CD14-positive monocyte (primary cell): ENCODE measurements at regions not wholly inside any gene's neighbourhood (a gene's known extent, or its start where the extent isn't known, plus 50 kb on each side); places are given as distances from the start of the nearest gene placed in this dataset.

ENCODE experiments used
- DNase-seq, 3 donors: peaks; one replicate each; pipeline ENCODE4 v3.0.0-alpha.2; 2011 to 2022
- H2AFZ ChIP-seq: 2 replicates; pipeline ENCODE4 v1.6.0; 2012; ENCODE audit warnings: mild to moderate bottlenecking, low read depth, low read length, inconsistent platforms; ENCODE audit not compliant: insufficient read depth, poor library complexity, severe bottlenecking
- H3K27ac ChIP-seq, 2 donors: 1 replicate in 1 of 2; 2 replicates in 1 of 2; pipeline ENCODE4 v1.5.1; 2012 to 2013; ENCODE audit warnings: low read length in 2 of 2, control low read depth in 1 of 2, inconsistent platforms in 1 of 2, low read depth in 1 of 2, mild to moderate bottlenecking in 1 of 2
- H3K27me3 ChIP-seq, 2 donors: one replicate each; pipeline versions ENCODE4 v1.6.0 to v1.6.1; 2011 to 2013; ENCODE audit warnings: low read length in 2 of 2; ENCODE audit not compliant: control insufficient read depth in 2 of 2, insufficient read depth in 2 of 2
- H3K36me3 ChIP-seq, 2 donors: replicated peaks in 1 of 2; 1 replicate in 1 of 2; 2 replicates in 1 of 2; pipeline versions ENCODE4 v1.5.1 to v1.6.1; 2012 to 2013; ENCODE audit warnings: low read length in 2 of 2, control low read depth in 1 of 2, inconsistent platforms in 1 of 2, mild to moderate bottlenecking in 1 of 2; ENCODE audit not compliant: insufficient read depth in 2 of 2, control insufficient read depth in 1 of 2
- H3K4me1 ChIP-seq, 2 donors: 1 replicate in 1 of 2; 2 replicates in 1 of 2; pipeline versions ENCODE4 v1.5.1 to v1.6.1; 2012 to 2013; ENCODE audit warnings: low read length in 2 of 2, control low read depth in 1 of 2, inconsistent platforms in 1 of 2, mild to moderate bottlenecking in 1 of 2, moderate library complexity in 1 of 2; ENCODE audit not compliant: insufficient read depth in 2 of 2, control insufficient read depth in 1 of 2
- H3K4me2 ChIP-seq: replicated peaks from 2 replicates; pipeline ENCODE3; 2012; ENCODE audit warnings: low read length, moderate library complexity, mild to moderate bottlenecking; ENCODE audit not compliant: poor library complexity, severe bottlenecking; ENCODE audit errors: extremely low read depth
- H3K4me3 ChIP-seq, 3 experiments: fragments of 200-600 bp in 1 of 3; sonication (generic) in 1 of 3; replicated peaks in 1 of 3; 1 replicate in 2 of 3; 2 replicates in 1 of 3; pipeline ENCODE4 v1.5.1; 2011 to 2013; ENCODE audit warnings: low read length in 3 of 3, mild to moderate bottlenecking in 3 of 3, control low read depth in 2 of 3, low read depth in 2 of 3, inconsistent platforms in 1 of 3, moderate library complexity in 1 of 3
- H3K79me2 ChIP-seq: 2 replicates; pipeline ENCODE4 v1.6.0; 2012; ENCODE audit warnings: mild to moderate bottlenecking, control low read depth, inconsistent platforms, low read length, moderate library complexity; ENCODE audit not compliant: insufficient read depth
- H3K9ac ChIP-seq: 2 replicates; pipeline ENCODE4 v1.6.0; 2017; ENCODE audit warnings: low read length, mild to moderate bottlenecking; ENCODE audit not compliant: insufficient read depth, poor library complexity, severe bottlenecking
- H3K9me3 ChIP-seq, 2 donors: replicated peaks in 1 of 2; 1 replicate in 1 of 2; 2 replicates in 1 of 2; pipeline versions ENCODE4 v1.5.1 to v1.6.1; 2012 to 2013; ENCODE audit warnings: low read length in 2 of 2, control low read depth in 1 of 2; ENCODE audit not compliant: control insufficient read depth in 1 of 2, insufficient read depth in 1 of 2
- H4K20me1 ChIP-seq: 2 replicates; pipeline ENCODE4 v1.6.0; 2012; ENCODE audit warnings: mild to moderate bottlenecking, low read length, control low read depth, moderate library complexity; ENCODE audit not compliant: insufficient read depth
- H3K27ac Mint-ChIP-seq, 7 donors: one replicate each; pipeline ENCODE4 v1.8.0; 2020; ENCODE audit warnings: mild to moderate bottlenecking in 7 of 7, mixed read lengths in 7 of 7, moderate library complexity in 6 of 7, inconsistent platforms in 2 of 7
- H3K27me3 Mint-ChIP-seq, 3 donors: one replicate each; pipeline ENCODE4 v1.8.0; 2021 to 2022; ENCODE audit warnings: low read depth in 3 of 3, mild to moderate bottlenecking in 3 of 3, mixed read lengths in 3 of 3, moderate library complexity in 3 of 3, inconsistent platforms in 1 of 3
- H3K36me3 Mint-ChIP-seq, 2 donors: one replicate each; pipeline ENCODE4 v1.8.0; 2020; ENCODE audit warnings: mixed read lengths in 2 of 2, inconsistent platforms in 1 of 2, mild to moderate bottlenecking in 1 of 2
- H3K4me1 Mint-ChIP-seq: one replicate; pipeline ENCODE4 v1.8.0; 2020; ENCODE audit warnings: mild to moderate bottlenecking, mixed read lengths
- H3K4me3 Mint-ChIP-seq, 2 donors: one replicate each; pipeline ENCODE4 v1.8.0; 2020; ENCODE audit warnings: mild to moderate bottlenecking in 2 of 2, mixed read lengths in 2 of 2, moderate library complexity in 1 of 2
- H3K9me3 Mint-ChIP-seq, 7 donors: one replicate each; pipeline ENCODE4 v1.8.0; 2020 to 2022; ENCODE audit warnings: mixed read lengths in 7 of 7, mild to moderate bottlenecking in 6 of 7, moderate library complexity in 6 of 7, inconsistent platforms in 2 of 7
- CTCF ChIP-seq: fragments of 200-600 bp; IDR thresholded peaks from one replicate; pipeline ENCODE4 v1.8.0; 2022; ENCODE audit warnings: antibody characterized with exemption, mild to moderate bottlenecking
- WGBS: methylation state at CpG from one replicate; pipeline ENCODE4 v1.1.5; 2013; ENCODE audit warnings: missing lambda C conversion rate; ENCODE audit not compliant: insufficient coverage; 5-methylcytosine and 5-hydroxymethylcytosine counted together
- intact Hi-C, 2 donors: fragments of 100-400 bp; cut with micrococcal nuclease; formaldehyde crosslinking; loops; one replicate each; pipeline versions ENCODE4 v1.15.0 to v1.15.1; 2023

GRCh38 chr6:104251651-104252050 lies 608.1 kb downstream of the HACE1 start:
- Histone ChIP-seq H3K9ac (no peak overlapping the region), H3K27me3 (no peaks in the 10 kb centered on the region), H4K20me1 (no peaks in the 10 kb centered on the region), H3K4me2 (no peak overlapping the region), H3K4me3 (no peak overlapping the region), H2AFZ (no peak overlapping the region), H3K9me3 (no peaks in the 10 kb centered on the region), H3K4me1 (no peaks in the 10 kb centered on the region), H3K36me3 (no peaks in the 10 kb centered on the region), H3K79me2 (no peaks in the 10 kb centered on the region), H3K27ac (no peak overlapping the region)
- TF ChIP-seq CTCF: no peak
- Mint-ChIP-seq H3K9me3 (peaks cover 0 to 7% (median 2%) of the 10 kb centered on the region in 7 donors), H3K4me1 (no peaks in the 10 kb centered on the region), H3K36me3 (no peaks in the 10 kb centered on the region), H3K27ac (no peak overlapping the region), H3K27me3 (peaks cover 0 to 2% (median 0%) of the 10 kb centered on the region in 3 donors), H3K4me3 (no peak overlapping the region)
- DNase-seq: no peak
- 53% methylated on average over 2 of the region's 2 CpGs for WGBS
- intact Hi-C loops: no loop called here

- 67% methylated on average over 1 of the region's 2 CpGs for WGBS
- no peak overlapping the region for H3K4me2 ChIP-seq
- H3K4me1 ChIP-seq: no peaks in the 10 kb centered on the region
- no peak overlapping the region for H2AFZ ChIP-seq
- Mint-ChIP-seq H3K4me1 (no peaks in the 10 kb centered on the region), H3K27ac (no peak overlapping the region), H3K4me3 (no peak overlapping the region), H3K27me3 (peaks cover 0 to 1% (median 0%) of the 10 kb centered on the region in 3 donors), H3K9me3 (peaks cover 0 to 7% (median 0%) of the 10 kb centered on the region in 7 donors), H3K36me3 (no peaks in the 10 kb centered on the region)
- H4K20me1 ChIP-seq: no peaks in the 10 kb centered on the region
- H3K9ac ChIP-seq: no peak overlapping the region
- H3K36me3 ChIP-seq: no peaks in the 10 kb centered on the region
- DNase-seq: no peak
- H3K27ac ChIP-seq: no peak overlapping the region
- no peaks in the 10 kb centered on the region for H3K9me3 ChIP-seq
- no peaks in the 10 kb centered on the region for H3K27me3 ChIP-seq
- no peak overlapping the region for H3K4me3 ChIP-seq
- H3K79me2 ChIP-seq: no peaks in the 10 kb centered on the region
- no peak for TF ChIP-seq CTCF
- intact Hi-C loops: no loop called here
Measured at GRCh38 chr6:104240865-104241264, 618.9 kb downstream of the HACE1 start.
